Fibroblast of skin of right quadriceps (primary cell): ENCODE measurements at regions not wholly inside any gene's neighbourhood (a gene's known extent, or its start where the extent isn't known, plus 50 kb on each side); places are given as distances from the start of the nearest gene placed in this dataset.

Experiments used
- DNase-seq: peaks from one replicate; pipeline ENCODE4 v3.0.0-alpha.2; 2013

DNA sequence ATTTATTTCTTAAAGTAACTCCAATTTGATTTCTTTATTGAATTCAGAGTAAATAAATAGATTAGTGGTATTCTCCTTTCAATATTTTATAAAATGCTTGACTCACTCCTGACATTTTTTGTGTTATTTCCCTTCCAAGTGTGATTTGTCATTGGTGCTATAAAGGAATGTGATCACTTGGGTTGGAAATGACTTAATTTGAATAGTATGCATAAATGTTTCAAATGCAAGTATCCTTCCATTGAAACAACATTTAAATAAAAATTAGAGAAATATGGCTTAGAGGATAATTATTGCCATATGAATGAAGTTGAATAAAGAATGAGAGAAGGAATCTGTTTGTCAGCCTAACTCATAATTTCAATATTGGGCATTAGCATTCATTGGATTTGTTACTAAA is 182.7 kb downstream of the PABPC4L start:
- peak; percentile 70 for DNase-seq

DNA sequence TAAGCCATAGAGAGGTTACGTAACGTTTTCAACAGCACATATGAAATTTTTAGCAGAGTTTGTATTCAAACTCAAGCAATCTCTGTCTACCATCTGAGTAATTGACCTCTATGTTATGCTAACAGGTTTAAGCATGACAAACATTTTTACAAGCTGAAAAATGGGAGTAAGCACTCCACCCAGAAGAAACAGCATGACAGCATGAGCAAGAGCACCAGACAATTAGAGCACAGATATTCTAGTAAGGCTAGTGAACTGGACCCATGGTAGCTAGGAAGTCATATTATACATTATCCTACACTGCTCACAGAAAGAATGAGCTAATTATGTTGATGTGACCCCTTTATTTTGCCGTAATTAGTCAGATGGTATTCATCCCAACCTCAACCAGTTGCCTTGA is 200.5 kb downstream of the PABPC4L start:
- DNase-seq = no peak

DNA sequence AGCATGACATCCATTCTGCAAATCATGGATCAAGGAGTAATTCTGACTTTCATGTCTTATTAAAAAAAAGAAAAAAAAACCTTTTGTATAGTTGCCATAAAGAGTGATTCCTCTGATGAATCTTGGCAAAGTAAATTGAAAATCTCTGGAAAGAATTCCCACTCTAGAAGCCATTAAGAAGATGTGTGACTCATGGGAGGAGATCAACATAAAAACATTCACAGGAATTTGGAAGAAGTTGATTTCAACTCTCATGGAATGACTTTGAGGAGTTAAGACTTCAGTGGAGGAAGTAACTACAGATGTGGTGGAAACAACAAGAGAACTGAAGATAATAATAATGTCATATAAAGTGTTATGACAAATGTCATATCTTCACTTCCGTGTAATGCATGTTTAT is 204.2 kb downstream of the PABPC4L start:
- DNase-seq = peak; percentile 71

DNA sequence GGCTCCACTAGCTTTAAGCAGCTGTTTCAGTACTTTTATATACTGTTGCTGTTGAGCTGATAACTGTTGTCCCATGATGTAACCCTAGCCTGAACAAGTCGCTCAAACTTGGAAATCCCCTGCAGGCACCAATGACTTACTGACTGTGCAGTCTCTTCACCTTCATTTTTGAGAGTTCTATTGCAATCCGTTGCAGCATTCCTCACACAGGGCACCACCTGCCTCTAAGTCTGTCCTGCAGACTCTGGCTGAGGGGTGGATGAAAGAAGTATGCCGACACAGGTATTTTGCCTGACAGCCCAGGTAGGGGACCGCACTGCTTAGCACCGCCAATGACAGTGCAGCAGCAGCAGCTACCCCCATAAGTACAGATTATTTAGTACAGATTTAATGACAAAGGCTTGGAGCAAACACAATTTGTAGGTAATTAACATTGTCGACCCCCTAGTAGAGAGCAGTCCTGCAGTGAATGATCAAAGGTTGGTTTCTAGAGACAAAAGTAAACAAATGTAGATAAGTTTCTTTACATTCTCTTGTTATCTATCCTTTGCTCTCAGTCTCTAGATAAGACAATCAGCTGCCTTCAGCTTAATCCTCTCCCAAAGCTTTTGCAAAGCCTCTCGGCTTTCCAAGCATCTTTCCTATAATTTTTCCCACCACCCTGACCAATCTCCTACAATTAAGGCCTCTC is 205.0 kb downstream of the PABPC4L start:
- DNase-seq = no peak

DNA sequence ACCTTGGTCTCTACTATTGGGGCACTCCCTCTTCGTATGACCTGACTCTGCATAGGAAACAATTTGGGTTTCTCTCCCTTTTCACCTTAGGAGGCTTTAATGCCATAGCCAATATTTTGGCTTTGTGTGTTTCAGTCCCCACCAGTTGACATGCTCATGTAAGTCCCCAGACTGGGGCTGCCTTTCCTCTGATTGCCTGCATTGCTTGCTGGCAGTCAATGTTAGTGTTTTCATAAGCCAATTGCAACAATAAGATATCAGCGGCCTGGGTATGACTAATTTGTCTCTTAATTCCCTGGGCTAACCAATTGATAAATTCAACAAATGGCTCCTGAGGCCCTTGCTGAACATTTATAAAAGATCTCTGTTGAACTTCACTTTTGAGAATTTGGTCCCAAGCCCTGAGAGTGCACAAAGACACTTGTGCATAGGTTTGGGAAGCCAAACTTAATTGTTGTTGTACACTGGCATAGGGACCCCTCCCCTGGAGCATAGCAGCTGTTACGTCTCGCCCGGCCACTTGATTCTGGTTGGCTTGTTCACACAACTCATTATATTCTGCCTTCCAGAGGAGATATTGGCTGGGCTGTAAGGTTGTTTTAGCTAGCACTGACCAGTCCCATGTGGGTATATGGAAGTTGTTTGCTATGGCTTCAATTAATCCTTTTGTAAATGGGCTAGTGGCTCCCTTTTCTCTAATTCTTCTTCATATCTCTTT is 206.2 kb downstream of the PABPC4L start:
- DNase-seq = no peak

DNA sequence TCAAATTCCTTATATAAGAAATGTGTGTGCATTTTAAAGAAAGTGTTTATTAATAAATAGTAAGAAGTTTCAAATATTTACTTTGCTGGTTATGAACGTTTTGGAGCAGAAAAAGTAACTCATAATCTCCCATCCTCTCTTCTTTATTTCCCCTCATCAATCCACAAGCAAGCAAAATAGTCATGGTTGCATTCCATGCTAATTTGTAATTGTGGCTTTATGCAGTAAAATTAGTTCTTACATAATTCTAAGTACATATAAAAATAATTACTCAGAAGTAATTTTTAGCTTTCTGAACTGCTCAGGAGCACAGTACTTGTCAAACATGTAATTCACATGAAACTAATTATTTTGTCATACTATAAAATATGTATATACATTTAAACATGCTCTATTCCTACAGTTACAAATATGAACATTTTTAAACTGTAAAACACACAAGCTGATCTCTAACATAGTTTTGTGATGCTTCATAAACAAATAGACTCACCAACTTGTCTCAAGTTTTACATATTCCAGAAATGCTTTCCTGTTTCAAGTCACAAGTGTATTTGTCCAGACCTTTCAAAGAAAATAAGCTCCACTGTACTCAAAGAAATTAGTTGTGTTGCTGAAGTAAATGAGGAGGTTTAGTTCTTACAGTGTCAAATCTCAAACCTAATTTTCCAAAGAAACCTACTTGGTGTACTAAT is 218.9 kb downstream of the PABPC4L start:
- DNase-seq = peak; percentile 71

DNA sequence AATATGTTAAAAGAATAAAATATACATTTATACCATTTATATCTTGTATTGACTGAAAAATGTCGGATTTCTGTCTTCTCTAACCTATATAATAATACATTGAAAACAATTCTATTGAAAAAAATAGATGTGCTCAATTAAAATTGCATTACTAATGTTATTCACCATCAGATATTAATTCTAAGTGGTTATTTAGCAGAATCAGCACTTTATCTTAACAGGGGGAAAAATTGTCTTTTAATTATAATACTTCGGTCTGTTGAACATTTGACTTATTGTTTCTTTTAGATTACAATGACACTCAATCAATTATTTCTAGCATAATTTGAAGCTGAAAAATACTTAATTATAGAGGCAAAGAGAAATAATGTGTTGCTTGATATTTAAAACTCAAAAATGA is 220.3 kb downstream of the PABPC4L start:
- DNase-seq = no peak

DNA sequence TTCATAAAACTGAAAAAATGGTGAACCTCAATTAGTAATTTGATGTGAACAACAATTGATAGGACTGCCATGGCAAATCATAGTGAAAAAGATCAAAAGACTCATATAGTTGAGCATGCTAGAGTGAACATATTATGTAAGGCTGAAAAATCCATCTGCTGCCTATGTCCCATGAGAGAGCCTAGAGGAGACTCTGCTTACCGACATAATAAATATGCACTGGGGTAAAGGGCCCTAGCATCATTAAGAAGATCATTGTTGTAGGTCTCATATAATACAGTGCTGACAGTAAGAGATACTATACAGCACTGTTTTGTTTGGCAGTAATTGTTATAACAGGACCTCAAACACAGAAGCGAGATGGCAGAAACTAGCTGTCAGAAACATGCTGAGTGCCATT is 229.0 kb downstream of the PABPC4L start:
- no peak for DNase-seq

DNA sequence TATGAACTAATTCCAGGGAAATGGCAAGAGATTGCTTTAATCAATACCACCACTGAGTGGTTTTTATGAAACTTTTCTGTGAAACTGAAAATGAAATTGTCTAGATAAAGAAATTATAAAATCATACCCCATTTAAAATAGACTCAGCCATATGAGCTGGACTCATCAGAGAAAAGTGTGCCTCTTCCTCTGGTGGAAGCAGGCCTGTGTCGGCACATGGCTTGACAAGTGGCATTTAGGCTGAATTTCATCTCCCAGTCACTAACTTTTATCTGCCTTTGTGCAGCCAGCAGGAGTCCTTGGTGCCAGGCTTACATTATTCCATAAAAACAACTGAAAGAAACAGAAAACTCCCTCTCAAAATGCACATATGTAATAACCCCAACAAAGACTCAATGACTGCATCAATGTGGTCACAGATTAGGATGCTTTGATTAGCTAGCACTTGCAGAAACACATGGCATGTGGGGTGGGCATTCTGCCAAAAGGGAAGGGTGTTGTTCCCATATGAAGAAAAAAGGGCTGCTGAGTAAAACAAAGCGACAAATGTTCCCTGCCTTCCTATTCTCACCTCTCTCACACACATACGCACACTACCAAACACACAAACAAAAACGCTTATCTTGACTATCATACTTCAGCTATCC is 232.3 kb downstream of the PABPC4L start:
- peak; percentile 74 for DNase-seq

DNA sequence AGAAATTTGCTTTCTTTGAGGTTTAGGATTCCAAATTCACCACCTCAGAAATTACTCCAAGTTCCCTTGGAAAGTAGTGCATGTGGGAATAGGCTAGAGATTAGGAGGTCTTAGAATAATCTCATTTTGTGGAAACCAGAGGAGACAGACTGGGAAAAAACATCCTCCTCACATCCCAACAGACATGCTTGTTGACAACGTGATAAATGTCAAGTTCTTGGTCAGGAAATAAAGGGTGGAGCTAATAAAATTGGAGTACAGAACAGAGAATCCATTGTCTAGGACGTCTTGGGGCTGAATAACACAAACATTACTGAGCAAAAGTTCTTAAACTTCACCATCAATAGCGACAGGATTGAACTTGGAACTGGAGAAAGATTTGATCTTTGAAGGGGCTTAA is 233.4 kb downstream of the PABPC4L start:
- DNase-seq = no peak

DNA sequence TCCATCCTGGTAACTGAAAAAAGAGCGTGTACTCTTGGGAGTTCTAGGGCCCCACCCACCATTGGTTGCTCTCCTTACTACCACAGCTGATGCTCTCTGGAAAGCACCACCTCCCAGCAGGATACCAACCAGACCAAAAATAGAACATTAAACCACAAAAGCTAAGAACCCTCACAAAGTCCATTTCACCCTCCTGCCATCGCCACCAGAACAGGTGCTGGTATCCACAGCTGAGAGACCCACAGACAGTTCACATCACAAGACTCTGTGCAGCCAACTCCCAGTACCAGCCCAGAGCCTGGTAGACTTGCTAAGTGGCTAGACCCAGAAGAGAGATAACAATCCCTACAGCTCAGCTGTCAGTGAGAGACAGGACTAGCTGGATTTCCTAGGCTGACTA is 240.6 kb downstream of the PABPC4L start:
- DNase-seq = no peak

DNA sequence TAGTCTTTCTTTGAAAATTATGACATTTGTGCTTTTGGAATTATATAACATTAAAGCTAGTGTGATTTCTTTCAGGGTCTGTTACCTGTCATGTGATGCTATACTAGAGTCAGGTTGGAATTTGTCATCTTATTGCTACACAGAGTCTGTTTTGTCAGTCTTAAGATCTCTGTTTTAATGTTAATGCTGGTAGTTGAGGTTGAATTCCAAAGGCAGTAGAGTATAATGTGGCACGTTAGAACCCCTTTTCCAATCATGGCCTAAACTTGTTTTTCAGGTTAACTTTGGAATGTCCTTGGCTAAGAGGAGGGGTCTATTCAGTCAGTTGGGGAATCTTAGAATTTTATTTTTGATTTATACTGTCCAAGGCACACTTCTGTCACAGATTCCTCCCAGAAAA is 258.5 kb downstream of the PABPC4L start:
- DNase-seq = no peak

DNA sequence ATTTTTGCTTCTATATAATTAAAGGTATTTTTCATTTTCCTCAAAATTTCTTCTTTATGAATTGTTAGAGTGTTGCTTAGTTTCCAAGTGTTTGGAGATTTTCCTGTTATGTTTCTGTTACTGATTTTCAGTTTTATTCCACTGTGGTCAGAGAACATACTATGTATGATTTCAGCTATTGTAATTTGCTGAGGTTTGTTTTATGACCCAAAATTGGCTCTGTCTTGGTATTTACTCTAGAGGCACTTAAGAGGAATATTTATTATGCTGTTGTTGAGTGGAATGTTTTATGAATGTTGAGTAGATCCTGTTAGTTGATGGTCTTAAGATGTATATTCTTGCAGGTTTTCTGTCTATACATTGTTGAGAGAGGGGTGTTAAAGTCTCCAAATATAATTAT is 263.5 kb downstream of the PABPC4L start:
- peak; percentile 35 for DNase-seq

DNA sequence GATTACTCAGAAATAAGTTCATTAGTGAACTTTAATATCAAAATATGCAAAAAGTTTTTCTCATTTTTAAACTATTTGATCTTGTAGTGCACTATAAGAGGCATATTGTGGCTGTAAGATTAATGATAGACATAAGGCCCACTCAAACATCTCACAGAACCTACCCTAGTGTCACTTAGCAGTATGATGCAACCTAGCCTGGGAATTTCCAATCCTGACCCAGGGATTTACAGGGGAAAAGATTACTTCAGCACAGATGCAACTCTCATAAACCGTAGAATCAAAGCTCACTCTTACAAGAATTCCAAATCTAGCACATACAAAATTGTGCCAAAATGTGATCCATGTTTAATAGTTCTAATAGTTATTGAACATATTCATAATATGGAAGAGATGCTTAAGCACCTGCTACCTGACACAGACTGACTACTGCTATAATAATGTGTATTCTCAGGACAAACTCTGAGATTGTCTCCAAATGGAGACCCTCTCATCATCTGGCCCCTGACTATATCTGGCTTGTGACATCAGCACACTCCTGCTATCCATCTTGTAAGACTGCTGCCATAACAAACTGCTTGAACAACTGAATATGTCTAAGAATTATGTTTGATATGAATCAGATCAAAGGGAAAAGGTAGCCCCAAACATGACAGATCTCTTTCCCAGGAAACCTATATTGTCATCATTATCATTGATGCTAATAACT is 271.9 kb downstream of the PABPC4L start:
- DNase-seq = peak; percentile 24

DNA sequence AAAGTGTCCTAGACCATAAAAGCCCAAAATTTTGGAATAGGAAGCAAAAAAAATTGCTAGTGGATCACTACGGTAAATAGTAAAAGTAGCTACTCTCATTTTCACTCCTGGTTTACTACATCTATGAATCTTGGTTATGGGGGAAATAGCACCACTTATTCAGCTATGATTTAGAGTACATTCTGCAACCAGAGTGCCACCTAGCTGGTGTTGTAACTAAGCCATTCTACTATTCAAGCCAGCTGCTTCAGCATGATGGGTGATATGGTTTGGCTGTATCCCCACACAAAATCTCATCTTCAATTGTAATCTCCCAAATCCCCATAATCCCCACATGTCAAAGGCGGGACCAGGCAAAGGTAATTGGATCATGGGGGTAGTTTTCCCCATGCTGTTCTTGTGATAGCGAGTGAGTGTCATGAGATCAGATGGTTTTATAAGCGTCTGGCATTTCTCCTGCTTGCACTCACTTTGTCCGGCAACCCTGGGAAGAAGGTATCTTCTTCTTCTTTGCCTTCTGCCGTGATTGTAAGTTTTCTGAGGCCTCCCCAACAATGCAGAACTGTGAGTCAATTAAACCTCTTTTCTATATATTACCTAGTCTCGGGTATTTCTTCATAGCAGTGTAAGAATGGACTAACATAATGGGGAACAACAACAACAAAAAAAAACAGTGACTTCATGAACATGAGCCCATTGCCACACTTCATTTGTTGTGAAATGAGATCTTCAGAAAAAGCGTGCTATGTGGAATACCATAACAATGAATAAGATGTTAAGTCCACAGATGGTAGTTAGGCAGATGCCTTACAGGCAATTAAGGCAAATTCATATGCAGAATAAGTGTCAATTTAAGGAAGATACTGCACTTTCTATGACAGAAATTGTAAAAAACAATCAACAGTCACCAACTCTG is 280.1 kb downstream of the PABPC4L start:
- peak; percentile 2 for DNase-seq

DNA sequence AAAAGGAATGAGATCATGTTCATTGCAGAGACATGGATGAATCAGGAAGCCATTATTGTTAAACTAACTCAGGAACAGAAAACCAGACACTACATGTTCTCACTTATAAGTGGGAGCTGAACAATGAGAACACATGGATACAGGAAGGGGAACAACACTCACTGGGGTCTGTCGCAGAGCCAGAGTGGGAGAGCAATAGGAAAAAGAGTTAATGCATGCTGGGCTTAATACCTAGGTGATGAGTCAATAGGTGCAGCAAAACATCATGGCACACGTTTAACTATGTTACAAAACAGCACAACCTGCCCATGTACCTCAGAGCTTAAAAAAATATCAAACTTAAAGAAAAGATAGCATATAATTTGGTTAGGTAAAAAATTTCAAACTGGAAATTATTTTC is 281.4 kb downstream of the PABPC4L start:
- no peak for DNase-seq

DNA sequence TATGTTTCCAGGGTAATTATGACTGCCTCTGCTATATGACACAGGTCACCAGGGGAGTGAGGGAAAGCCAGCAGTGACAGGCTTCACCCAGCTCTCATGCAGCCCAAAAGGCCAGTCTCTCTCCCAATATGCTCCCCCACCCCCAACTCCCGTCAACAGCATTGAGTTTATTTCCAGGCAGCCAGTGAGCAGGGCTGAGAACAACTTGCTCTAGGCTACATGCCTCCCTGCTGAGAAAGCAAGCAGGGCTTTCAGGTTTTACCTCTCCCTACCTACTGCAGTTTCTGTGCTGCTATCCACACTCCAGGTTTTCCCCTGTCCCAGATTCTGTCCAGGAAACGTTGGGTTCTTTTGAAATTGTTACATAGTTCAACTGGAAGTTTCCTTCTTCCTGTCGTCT is 291.4 kb downstream of the PABPC4L start:
- no peak for DNase-seq

DNA sequence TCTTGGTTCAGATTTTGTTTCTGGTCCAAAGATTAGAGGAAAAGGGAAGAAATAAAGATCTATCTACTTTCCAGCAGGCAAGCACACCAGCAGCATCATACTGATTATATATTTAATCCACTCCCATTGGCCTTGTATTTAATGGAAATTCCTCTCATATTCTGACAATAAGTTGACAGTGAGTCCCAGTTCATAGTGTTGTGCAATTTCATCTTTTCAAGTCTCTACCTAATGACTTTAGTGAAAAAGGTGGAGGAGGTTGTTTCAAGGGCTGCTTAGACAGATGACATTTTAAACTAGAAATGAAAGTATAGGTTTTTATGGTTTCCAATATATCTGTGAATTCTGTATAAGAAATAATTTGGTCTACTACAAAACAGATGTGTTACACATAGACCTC is 298.6 kb downstream of the PABPC4L start:
- no peak for DNase-seq

DNA sequence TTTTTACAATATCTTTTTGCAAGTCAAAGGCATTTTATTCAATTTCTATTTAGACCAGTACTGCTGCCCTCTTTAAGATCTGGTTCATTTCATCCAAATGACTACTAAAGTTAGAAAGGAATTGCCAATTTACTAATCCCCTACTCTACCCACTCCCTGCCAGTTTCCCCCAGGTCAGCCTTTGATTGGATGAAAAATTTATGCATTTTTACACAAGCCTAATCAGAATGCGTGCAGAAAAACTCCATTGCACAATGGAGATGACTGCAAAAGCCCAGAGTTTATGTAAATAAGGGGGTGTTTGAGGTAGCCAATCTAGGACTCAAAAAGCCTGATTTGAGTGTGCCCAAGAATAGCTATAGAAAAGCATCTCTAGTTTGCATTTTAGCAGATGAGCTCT is 310.6 kb downstream of the PABPC4L start:
- DNase-seq = no peak

DNA sequence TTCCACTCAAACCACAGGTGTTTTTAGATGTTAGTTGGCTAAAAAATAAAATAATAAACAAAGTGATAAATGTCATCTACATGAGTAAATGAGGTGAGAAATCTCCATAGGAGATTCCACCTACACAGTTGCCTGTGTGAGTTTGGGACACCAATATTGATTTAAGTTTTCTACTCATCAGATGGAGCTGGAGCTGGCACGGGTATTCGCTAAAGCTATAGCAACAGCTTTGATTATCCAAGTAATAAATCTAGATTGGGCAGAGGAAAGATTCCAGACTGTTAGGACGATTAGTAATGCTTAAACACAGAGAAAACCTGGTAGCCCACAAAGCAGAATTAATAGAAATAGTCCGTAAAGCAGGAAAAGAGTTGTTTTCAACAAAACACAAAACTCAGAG is 313.9 kb downstream of the PABPC4L start:
- DNase-seq = no peak

DNA sequence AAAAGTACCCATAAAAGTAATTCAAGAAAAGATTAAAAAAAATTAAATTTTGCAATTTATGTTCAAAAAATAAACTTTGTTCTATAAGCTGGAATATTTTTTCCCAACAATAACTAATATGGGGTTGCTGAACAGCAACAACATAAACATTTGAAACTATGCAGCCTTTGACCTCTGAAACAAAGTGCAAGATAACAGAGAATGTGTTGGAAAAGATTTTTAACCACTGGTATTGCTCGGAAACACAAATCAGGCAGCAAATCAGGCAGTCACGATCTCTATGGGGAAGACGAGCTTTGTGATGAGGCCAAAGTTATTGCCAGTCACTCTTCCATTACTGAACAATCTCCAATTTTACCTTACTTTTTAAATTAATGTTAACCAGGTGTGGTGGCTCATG is 332.1 kb downstream of the PABPC4L start:
- no peak for DNase-seq

DNA sequence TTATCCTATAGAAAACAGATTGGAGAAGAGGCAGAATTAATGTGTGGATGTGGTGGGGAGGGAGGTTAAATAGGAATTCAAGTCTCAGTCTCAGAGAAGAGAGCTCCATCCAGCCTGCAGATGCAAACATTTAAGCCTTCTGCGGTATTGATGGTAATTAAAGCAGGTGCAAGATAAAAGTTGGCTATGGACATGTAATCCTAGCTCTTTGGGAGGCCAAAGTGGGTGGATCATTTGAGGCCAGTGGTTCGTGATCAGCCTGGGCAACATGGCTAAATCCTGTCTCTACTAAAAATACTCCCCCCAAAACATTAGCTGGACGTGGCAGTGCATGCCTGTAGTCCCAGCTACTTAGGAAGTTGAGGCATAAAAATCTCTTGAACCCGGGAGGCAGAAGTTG is 332.7 kb downstream of the PABPC4L start:
- DNase-seq = no peak
